ENCODE measurements at regions not wholly inside any gene's neighbourhood (a gene's known extent, or its start where the extent isn't known, plus 50 kb on each side); places are given as distances from the start of the nearest gene placed in this dataset.
"Not testable (repeated sequence)": the region's sequence is repeated elsewhere in the genome, so short reads cannot be mapped to it uniquely, and the experiment has no call there.

DNA sequence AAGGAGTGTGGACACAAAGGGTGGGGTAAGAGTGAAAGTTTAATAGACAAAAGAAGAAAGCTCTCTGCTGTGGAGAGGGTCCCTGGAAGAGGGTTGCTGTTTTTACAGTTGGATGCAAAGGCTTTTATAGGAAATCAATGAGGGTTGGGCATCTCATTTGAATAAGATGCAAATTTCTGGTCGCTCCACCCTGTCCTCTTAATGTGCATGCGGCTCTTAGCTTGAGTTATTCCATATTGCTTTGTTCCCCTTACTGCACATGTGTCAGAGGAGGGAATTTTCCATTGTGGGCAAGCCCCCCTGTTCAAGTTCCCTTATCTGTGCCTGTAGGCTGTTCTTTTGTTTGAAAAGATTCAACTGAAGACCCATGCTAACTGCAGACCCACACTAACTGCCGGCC is 326.5 kb downstream of the BCL11A start:
- no peak for DNase-seq

- no peak for DNase-seq
These were observed 327.3 kb downstream of the BCL11A start for GRCh38 chr2:60226191-60226590.

DNA sequence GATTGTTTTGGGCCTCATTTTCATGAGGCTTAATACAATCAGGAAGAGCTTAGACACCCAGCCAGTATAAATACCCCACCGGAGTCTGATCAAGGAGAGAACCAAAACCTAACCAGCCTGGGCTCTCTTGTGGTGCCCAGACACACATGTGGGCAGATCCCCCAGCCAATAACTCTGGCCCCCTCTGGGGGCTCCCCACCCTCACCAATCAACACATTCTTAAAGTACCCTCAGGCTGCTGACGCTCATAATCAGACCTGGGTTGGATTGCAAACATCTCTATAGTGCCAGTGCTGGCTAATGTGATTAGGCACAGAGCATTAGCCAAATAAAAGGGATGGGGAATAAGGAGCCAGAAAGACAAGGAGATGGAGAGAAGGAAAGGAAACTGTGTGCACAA is 329.6 kb downstream of the BCL11A start:
- no peak for DNase-seq

- no peak for DNase-seq
These were observed 332.4 kb downstream of the BCL11A start for GRCh38 chr2:60221098-60221497.

DNA sequence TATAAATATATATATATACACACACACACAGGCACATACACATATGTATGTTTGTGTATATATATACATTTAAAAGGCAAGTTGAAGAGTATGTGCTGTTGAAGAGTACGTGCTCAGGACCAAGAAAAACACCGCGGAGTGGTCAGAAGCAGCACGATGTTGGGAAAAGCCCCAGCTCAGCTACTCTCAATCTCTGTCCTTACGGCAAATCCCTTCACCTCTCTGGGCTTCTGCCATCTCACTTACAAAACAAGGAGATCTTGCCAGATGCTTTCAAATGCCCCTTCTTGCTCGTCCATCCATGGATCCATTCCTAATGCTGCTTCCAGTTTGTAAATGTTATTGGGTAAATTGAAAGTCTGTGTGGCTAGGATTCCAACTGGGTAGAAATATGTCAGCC is 333.9 kb downstream of the BCL11A start:
- no peak for DNase-seq

DNA sequence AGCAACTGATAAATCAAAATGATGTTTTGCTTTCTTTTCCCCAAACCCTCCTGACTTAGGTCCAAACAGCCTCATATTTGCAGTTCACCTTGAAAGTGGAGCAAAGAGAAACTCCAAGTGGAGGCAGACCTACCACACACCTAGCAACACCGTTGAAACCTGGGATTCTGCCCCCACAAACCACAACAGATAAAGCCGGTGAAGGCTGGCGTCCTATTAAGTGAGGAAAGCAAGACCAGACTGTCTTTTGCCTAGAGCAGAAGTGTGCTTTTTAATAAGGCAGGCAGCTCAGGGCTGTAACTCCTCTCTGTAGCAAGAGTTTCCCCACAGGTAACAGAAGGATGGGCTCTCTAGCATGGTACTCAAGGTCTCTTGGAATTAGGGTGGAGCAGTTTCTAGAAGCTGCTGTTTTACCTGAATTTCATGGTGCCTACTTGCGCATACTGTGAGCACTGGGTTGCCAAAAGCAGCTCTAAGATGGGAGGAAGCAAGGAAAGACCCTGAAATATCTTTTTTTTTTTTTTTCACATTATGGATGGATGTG is 336.9 kb downstream of the BCL11A start:
- no peak for DNase-seq

DNA sequence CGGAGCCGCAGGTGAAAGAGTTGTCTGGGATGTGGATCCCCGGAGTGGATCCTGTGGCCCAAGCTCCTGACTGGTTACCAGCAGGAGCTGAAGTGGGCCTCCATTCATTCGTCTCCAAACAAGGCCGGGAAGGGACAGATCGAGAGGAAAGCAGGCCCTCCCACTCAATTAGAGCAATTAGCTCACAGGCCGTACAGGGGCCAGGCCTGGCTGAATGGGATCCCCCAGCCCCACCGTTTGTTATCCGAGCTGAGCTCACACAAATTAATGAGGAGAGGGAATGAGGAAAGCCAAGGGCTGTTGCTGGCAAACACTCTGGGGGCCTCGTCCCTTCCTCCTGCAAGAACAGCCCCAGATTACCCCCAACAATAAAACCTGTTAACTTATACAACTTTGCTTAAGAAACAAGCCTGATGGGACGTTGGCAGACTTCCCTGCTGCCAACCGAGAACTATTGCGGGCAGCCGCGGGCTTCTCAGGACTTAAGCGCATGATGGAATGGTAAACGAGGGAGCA is 338.0 kb downstream of the BCL11A start:
- no peak for DNase-seq

DNA sequence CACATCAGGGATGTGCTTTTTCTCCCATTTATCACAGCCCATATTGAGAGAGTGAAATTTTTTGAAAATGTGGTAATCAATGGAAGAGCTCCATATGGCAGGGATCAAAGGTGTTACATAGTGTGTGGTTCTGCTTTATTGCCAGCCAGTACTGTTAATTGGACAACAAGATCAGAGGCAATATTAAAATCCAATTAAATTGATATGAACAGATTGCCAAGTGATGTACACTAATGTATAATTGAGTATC is 338.9 kb downstream of the BCL11A start:
- no peak for DNase-seq

GRCh38 chr2:60213865-60214625 is 339.4 kb downstream of the BCL11A start:
- no peak for DNase-seq

- DNase-seq = no peak
These were observed 341.1 kb downstream of the BCL11A start for GRCh38 chr2:60212181-60212945.

DNA sequence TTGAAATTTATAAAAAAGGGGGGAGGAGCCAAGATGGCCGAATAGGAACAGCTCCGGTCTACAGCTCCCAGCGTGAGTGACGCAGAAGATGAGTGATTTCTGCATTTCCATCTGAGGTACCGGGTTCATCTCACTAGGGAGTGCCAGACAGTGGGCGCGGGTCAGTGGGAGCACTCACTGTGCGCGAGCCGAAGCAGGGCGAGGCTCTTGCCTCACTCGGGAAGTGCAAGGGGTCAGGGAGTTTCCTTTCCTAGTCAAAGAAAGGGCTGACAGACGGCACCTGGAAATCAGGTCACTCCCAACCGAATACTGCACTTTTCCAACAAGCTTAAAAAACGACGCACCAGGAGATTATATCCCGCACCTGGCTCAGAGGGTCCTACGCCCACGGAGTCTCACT is 364.4 kb downstream of the BCL11A start:
- DNase-seq = not testable (repeated sequence)

DNA sequence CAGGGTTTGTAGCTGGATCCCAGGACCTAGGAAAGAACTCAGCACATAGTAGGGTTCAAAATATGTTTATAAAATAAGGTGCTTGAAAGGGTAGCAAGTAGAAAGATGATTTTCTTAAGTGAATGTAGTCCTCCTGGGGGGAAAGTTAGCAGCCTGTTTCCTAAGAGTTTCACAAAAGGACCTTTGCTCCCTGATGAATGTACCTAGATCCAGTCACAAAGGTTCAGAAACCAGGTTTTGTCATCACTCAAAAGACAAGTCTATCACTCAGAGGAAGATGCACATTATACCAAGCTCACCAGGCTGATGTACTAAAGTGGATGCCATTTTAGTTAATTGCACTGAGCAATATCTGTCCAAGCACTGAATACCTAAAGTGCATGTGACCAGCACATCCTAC is 378.2 kb downstream of the BCL11A start:
- DNase-seq = no peak

DNA sequence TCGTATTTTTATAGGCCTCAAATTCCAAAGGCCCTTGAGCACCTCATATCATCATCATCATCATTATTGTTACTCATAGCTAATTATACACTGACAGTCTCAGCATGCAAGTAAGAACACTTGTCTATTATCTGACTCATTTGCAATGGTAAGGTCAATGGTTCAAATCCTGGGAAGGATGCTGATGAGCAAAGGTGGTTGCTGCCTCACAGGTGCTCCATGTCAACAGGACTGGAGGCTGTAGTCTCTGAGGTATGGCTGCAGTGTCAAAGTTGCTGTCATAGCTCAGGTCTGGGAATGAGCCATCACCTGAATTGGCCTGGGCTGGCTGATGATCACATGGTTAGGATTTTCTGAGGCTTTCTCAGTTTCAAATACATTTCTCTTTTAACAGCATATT is 379.3 kb downstream of the BCL11A start:
- no peak for DNase-seq

GRCh38 chr2:60172801-60173200 is 380.7 kb downstream of the BCL11A start:
- no peak for DNase-seq

DNA sequence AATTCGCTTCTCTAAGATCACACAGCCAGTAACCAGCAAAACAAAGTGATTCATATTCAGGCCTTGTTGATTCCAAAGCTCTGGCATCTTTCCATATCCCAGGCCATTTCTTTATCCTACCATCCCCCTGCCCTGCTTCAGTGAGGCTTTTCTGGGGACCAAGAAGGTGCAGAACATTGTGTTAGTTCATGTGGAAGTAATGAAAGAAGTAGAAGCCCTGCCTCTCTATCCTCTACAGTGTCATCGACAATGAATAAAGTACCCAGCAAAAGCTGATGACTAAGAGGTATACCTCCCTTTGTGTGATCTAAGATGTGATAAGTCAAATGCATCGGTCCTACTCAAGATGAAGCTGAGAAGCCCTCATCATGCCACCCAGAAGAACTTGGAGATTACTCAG is 383.2 kb downstream of the BCL11A start:
- DNase-seq = no peak

DNA sequence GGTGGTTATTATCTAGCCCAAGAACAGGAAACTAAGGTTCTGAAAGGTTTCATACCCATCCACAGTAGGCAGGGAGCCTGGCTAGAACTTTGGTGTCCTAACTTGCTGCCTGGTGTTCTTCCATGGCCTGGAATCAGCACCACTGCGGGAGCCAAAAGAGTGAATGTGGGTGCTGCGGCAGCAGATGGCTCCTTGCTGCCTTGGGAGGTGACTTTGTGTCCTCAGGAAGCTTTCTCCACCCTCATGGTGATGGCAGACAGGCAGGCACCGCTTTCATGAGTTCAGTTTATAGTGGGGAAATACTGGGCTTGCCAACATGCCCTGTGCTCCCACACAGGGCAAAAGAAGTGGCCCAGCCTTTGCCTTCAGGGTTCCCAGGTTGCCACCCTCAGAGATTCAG is 385.2 kb downstream of the BCL11A start:
- DNase-seq = no peak

GRCh38 chr2:60167089-60167488 is 386.4 kb downstream of the BCL11A start:
- no peak for DNase-seq

DNA sequence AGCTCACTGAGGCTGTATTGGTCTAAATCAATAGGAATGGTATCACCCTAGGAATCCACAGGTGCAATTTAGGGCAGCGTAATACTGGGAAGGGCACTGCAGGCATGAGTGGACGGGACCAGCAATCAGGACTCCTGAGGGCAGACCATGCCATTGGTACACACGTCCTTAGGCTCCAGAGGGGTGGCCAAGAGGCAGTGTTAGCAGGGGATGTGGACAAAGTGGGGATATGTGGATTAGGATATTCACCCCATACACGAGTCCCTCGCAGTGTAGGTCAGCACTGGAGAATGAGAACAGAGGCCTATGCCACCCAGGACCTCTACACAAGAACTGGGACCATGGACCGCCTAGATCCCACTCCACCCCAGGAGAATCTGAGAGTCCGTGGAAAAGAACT is 389.8 kb downstream of the BCL11A start:
- no peak for DNase-seq

DNA sequence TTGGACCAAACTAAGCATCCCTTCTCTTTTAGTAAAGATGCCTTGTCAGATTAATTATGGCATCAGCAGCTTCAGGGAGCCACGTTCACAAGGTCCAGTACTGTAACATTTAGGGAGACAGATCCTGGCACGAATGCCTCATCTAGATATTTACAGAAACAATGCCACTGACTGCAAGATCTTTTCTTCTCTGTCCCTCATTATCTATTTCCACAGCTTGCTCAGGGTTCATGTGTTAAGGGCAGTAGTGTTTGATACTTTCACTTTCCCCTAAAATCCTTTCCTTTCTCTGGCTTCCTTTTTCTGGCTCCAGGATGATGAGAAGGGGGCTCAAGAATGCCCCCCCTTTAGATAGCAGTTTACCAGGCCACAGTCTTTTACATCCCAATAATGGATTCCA is 393.9 kb downstream of the BCL11A start:
- DNase-seq = no peak

GRCh38 chr2:60158262-60158661 is 395.2 kb downstream of the BCL11A start:
- DNase-seq = no peak

DNA sequence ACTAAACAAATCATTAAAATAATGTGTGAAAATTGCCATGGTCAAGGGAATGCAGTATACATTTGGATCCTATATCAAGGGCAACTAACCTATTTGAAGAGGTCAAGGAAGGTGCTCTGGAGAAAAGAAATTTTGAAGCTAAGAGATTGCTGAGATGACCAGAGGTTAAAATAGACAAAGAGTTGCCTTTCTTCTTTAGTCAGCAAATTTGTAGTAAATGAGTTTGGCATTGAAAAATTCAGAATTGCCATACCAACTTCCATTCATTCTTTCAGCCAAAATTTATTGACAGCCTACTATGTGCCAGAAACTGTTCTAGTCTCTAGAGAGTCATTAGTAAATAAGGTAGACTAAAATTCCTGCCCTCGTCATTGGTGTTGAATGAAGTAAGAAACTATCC is 396.2 kb downstream of the BCL11A start:
- no peak for DNase-seq

- no peak for DNase-seq
These were observed 399.3 kb downstream of the BCL11A start for GRCh38 chr2:60154142-60154541.

GRCh38 chr2:60152226-60152833 is 401.1 kb downstream of the BCL11A start:
- DNase-seq = peak; percentile 1

GRCh38 chr2:60149176-60149575 is 404.3 kb downstream of the BCL11A start:
- no peak for DNase-seq
